H1 (cell line): ENCODE measurements at regions not wholly inside any gene's neighbourhood (a gene's known extent, or its start where the extent isn't known, plus 50 kb on each side); places are given as distances from the start of the nearest gene placed in this dataset.

Source experiments
- CTCF ChIA-PET: fragments of 300-600 bp; sonication (Branson Sonifier 250); formaldehyde crosslinking; loops from one replicate; lab custom pipeline; 2021; ENCODE audit not compliant: partially characterized antibody; lab: Charles Lee
- POLR2A ChIA-PET: fragments of 300-600 bp; sonication (Branson Sonifier 250); formaldehyde crosslinking; loops from one replicate; lab custom pipeline; 2021; ENCODE audit warnings: inconsistent platforms; ENCODE audit not compliant: partially characterized antibody; lab: Charles Lee
- DNase-seq, 2 experiments: peaks; one replicate each; pipeline versions ENCODE4 v3.0.0 to v3.0.0-alpha.2; 2010 to 2022; ENCODE audit warnings: low spot score in 2 of 2, low read depth in 1 of 2, mixed read lengths in 1 of 2
- FAIRE-seq: peaks from 2 replicates; lab custom pipeline; 2011; peaks lifted over from hg19 to GRCh38; lab: Jason Lieb, UNC
- H2AFZ ChIP-seq: 2 replicates; pipeline ENCODE4 v1.8.1; 2012; ENCODE audit warnings: low read length, inconsistent platforms
- H2AK5ac ChIP-seq: 2 replicates; pipeline ENCODE4 v1.6.1; 2013; ENCODE audit warnings: low read depth, low read length
- H2BK120ac ChIP-seq: replicated peaks from 2 replicates; pipeline ENCODE3; 2013; ENCODE audit warnings: low read depth, low read length, inconsistent platforms
- H2BK12ac ChIP-seq: 2 replicates; pipeline ENCODE4 v1.6.1; 2013; ENCODE audit warnings: low read depth, low read length
- H2BK15ac ChIP-seq: 2 replicates; pipeline ENCODE4 v1.6.1; 2013; ENCODE audit warnings: low read length
- H2BK20ac ChIP-seq: 2 replicates; pipeline ENCODE4 v1.6.1; 2013; ENCODE audit warnings: low read length
- H2BK5ac ChIP-seq: 2 replicates; pipeline ENCODE4 v1.6.1; 2013; ENCODE audit warnings: low read depth, low read length
- H3K14ac ChIP-seq: 2 replicates; pipeline ENCODE4 v1.6.1; 2013; ENCODE audit warnings: inconsistent platforms; ENCODE audit not compliant: insufficient read length
- H3K18ac ChIP-seq: 2 replicates; pipeline ENCODE4 v1.6.1; 2013; ENCODE audit warnings: low read length; ENCODE audit errors: extremely low read depth
- H3K23ac ChIP-seq: 2 replicates; pipeline ENCODE4 v1.6.1; 2013; ENCODE audit warnings: inconsistent platforms; ENCODE audit not compliant: insufficient read length
- H3K23me2 ChIP-seq: 2 replicates; pipeline ENCODE4 v1.6.1; 2013; ENCODE audit warnings: low read depth, low read length
- H3K27ac ChIP-seq: 2 replicates; pipeline ENCODE4 v1.6.1; 2011; ENCODE audit warnings: low read depth, low read length, inconsistent platforms
- H3K27me3 ChIP-seq, 4 experiments: replicated peaks in 1 of 4; 1 replicate in 1 of 4; 2 replicates in 3 of 4; pipeline versions ENCODE4 v1.6.1 to v1.8.1; 2011 to 2013; ENCODE audit warnings: low read length in 3 of 4, mild to moderate bottlenecking in 3 of 4, inconsistent platforms in 2 of 4, mixed read lengths in 2 of 4, moderate library complexity in 1 of 4; ENCODE audit not compliant: control insufficient read depth in 3 of 4, insufficient read depth in 3 of 4; ENCODE audit errors: extremely low read depth in 1 of 4
- H3K36me3 ChIP-seq, 4 experiments: 2 replicates each; pipeline versions ENCODE4 v1.6.1 to v1.8.1; 2011 to 2013; ENCODE audit warnings: mild to moderate bottlenecking in 4 of 4, low read length in 3 of 4, moderate library complexity in 2 of 4, control low read depth in 1 of 4, inconsistent platforms in 1 of 4; ENCODE audit not compliant: insufficient read depth in 4 of 4, control insufficient read depth in 2 of 4
- H3K4ac ChIP-seq: replicated peaks from 2 replicates; pipeline ENCODE3; 2013; ENCODE audit warnings: low read length, low read depth, mixed read lengths, inconsistent platforms; ENCODE audit not compliant: insufficient read length
- H3K4me1 ChIP-seq, 4 experiments: replicated peaks in 1 of 4; 1 replicate in 1 of 4; 2 replicates in 3 of 4; pipeline versions ENCODE4 v1.6.1 to v1.8.1; 2011 to 2013; ENCODE audit warnings: low read length in 3 of 4, inconsistent platforms in 2 of 4, mixed read lengths in 1 of 4; ENCODE audit not compliant: insufficient read depth in 4 of 4, control insufficient read depth in 3 of 4
- H3K4me2 ChIP-seq, 2 experiments: 2 replicates each; pipeline versions ENCODE4 v1.6.1 to v1.8.1; 2011 to 2013; ENCODE audit warnings: low read depth in 2 of 2, low read length in 2 of 2, control low read depth in 1 of 2, inconsistent platforms in 1 of 2, mild to moderate bottlenecking in 1 of 2; ENCODE audit not compliant: insufficient read depth in 1 of 2
- H3K4me3 ChIP-seq, 4 experiments: fragments of 200-600, 300-600 bp in 1 of 4; sonication (generic), shearing (Covaris generic), sonication (Bioruptor Twin) in 1 of 4; 2 replicates each; pipeline versions ENCODE4 v1.5.1 to v1.8.1; 2011 to 2016; ENCODE audit warnings: low read length in 4 of 4, low read depth in 3 of 4, control low read depth in 2 of 4, inconsistent platforms in 2 of 4, mild to moderate bottlenecking in 2 of 4, mixed read lengths in 1 of 4, moderate library complexity in 1 of 4; ENCODE audit not compliant: insufficient read depth in 2 of 4; ENCODE audit errors: extremely low read depth in 1 of 4
- H3K56ac ChIP-seq: replicated peaks from 2 replicates; pipeline ENCODE3; 2013; ENCODE audit warnings: low read depth, mild to moderate bottlenecking, mixed read lengths, low read length, inconsistent platforms; ENCODE audit not compliant: insufficient read length
- H3K79me1 ChIP-seq: 2 replicates; pipeline ENCODE4 v1.6.1; 2013; ENCODE audit warnings: low read depth, low read length, control low read depth
- H3K79me2 ChIP-seq, 2 experiments: 2 replicates each; pipeline versions ENCODE4 v1.6.1 to v1.8.1; 2012 to 2013; ENCODE audit warnings: low read length in 2 of 2, mild to moderate bottlenecking in 2 of 2, inconsistent platforms in 1 of 2; ENCODE audit not compliant: insufficient read depth in 2 of 2, control insufficient read depth in 1 of 2
- H3K9ac ChIP-seq, 4 experiments: replicated peaks in 1 of 4; 1 replicate in 1 of 4; 2 replicates in 3 of 4; pipeline versions ENCODE4 v1.6.1 to v1.8.1; 2011 to 2013; ENCODE audit warnings: low read depth in 3 of 4, low read length in 3 of 4, control low read depth in 2 of 4, mild to moderate bottlenecking in 2 of 4, moderate library complexity in 2 of 4, inconsistent platforms in 1 of 4; ENCODE audit errors: extremely low read depth in 1 of 4
- H3K9me3 ChIP-seq, 2 experiments: 2 replicates each; pipeline versions ENCODE4 v1.6.1 to v1.8.1; 2012 to 2013; ENCODE audit warnings: mild to moderate bottlenecking in 2 of 2, moderate library complexity in 2 of 2, control low read depth in 1 of 2, inconsistent platforms in 1 of 2, low read depth in 1 of 2, low read length in 1 of 2, mixed read lengths in 1 of 2; ENCODE audit not compliant: insufficient read depth in 2 of 2
- H4K20me1 ChIP-seq, 2 experiments: replicated peaks in 1 of 2; 2 replicates each; pipeline versions ENCODE3 to v1.8.1; 2011 to 2013; ENCODE audit warnings: inconsistent platforms in 2 of 2, low read length in 2 of 2, mild to moderate bottlenecking in 1 of 2; ENCODE audit not compliant: insufficient read depth in 2 of 2, control insufficient read depth in 1 of 2
- H4K5ac ChIP-seq: 2 replicates; pipeline ENCODE4 v1.6.1; 2013; ENCODE audit warnings: low read length, low read depth, mixed read lengths, inconsistent platforms; ENCODE audit not compliant: insufficient read length
- H4K8ac ChIP-seq: 2 replicates; pipeline ENCODE4 v1.8.0; 2013; ENCODE audit warnings: mild to moderate bottlenecking, moderate library complexity, low read length, inconsistent platforms; ENCODE audit not compliant: insufficient read depth; ENCODE audit errors: extremely low read depth
- H4K91ac ChIP-seq: replicated peaks from 2 replicates; pipeline ENCODE3; 2013; ENCODE audit warnings: low read length, mixed read lengths, inconsistent platforms; ENCODE audit not compliant: insufficient read length
- ASH2L ChIP-seq: fragments of 200-600, 300-600 bp; sonication (generic); IDR thresholded peaks from one replicate; pipeline ENCODE4 v1.7.1; 2017; ENCODE audit warnings: low read length
- CEBPB ChIP-seq: IDR thresholded peaks from 2 replicates; pipeline ENCODE4 v1.6.1; 2012; ENCODE audit warnings: low read depth, low read length
- EGR1 ChIP-seq: IDR thresholded peaks from 2 replicates; pipeline ENCODE4 v1.6.1; 2011; ENCODE audit warnings: low read depth, low read length, borderline replicate concordance
- EP300 ChIP-seq, 2 experiments: IDR thresholded peaks; 1 replicate in 1 of 2; 2 replicates in 1 of 2; pipeline ENCODE4 v1.6.1; 2011 to 2012; ENCODE audit warnings: low read depth in 2 of 2, low read length in 2 of 2, mild to moderate bottlenecking in 2 of 2, borderline replicate concordance in 1 of 2, inconsistent platforms in 1 of 2, moderate library complexity in 1 of 2
- FOSL1 ChIP-seq: IDR thresholded peaks from 2 replicates; pipeline ENCODE4 v1.6.1; 2011; ENCODE audit warnings: mild to moderate bottlenecking, low read depth, low read length, moderate library complexity; ENCODE audit not compliant: insufficient read depth
- KDM1A ChIP-seq: fragments of 200-600, 300-600 bp; sonication (generic); IDR thresholded peaks from 2 replicates; pipeline ENCODE4 v1.7.1; 2016; ENCODE audit warnings: mild to moderate bottlenecking, low read length, borderline replicate concordance
- PHF8 ChIP-seq: fragments of 200-600 bp; sonication (generic); conservative IDR thresholded peaks from 2 replicates; pipeline ENCODE4 v1.7.1; 2012; ENCODE audit warnings: low read depth, mild to moderate bottlenecking, inconsistent platforms, low read length, moderate library complexity
- POLR2A ChIP-seq, 2 experiments: IDR thresholded peaks; 1 replicate in 1 of 2; 2 replicates in 1 of 2; pipeline ENCODE4 v1.6.1; 2011; ENCODE audit warnings: low read depth in 2 of 2, low read length in 2 of 2, mild to moderate bottlenecking in 2 of 2; ENCODE audit errors: control extremely low read depth in 1 of 2
- POLR2AphosphoS5 ChIP-seq: IDR thresholded peaks from 2 replicates; pipeline ENCODE4 v1.6.1; 2011; ENCODE audit warnings: low read depth, low read length
- RBBP5 ChIP-seq: IDR thresholded peaks from 2 replicates; pipeline ENCODE4 v1.7.1; 2012; ENCODE audit warnings: low read depth, mild to moderate bottlenecking, inconsistent platforms, low read length, moderate library complexity, borderline replicate concordance
- SIRT6 ChIP-seq: IDR thresholded peaks from one replicate; pipeline ENCODE4 v1.7.1; 2012; ENCODE audit warnings: low read length, inconsistent platforms
- SP1 ChIP-seq: IDR thresholded peaks from 2 replicates; pipeline ENCODE4 v1.6.1; 2011; ENCODE audit warnings: low read depth, low read length
- SP2 ChIP-seq: IDR thresholded peaks from 2 replicates; pipeline ENCODE4 v1.6.1; 2012; ENCODE audit warnings: mild to moderate bottlenecking, low read length, inconsistent platforms
- SUZ12 ChIP-seq: fragments of 200-600 bp; sonication (generic); IDR thresholded peaks from 2 replicates; pipeline ENCODE4 v1.6.1; 2012; ENCODE audit warnings: mild to moderate bottlenecking, inconsistent platforms, low read length, moderate library complexity, mixed read lengths
- USF2 ChIP-seq: IDR thresholded peaks from 2 replicates; pipeline ENCODE4 v1.6.1; 2011; ENCODE audit warnings: low read length, improper control_type of control experiment
- WGBS, 2 experiments: shearing (Covaris generic) in 1 of 2; methylation state at CpG; one replicate each; pipeline versions ENCODE4 v1.1.6 to v1.1.7; 2013 to 2015; ENCODE audit warnings: low lambda C conversion rate in 2 of 2, mixed read lengths in 2 of 2, inconsistent platforms in 1 of 2, low coverage in 1 of 2, missing lambda C conversion rate in 1 of 2; ENCODE audit not compliant: insufficient replicate concordance in 2 of 2, insufficient coverage in 1 of 2, insufficient read length in 1 of 2; ENCODE audit errors: extremely low coverage in 1 of 2, missing lambda C conversion rate in 1 of 2; 5-methylcytosine and 5-hydroxymethylcytosine counted together

GRCh38 chr1:104830534-104830933 lies 1080.8 kb downstream of the AMY1C start:
- Histone ChIP-seq H3K4me1 (no peaks in the 10 kb centered on the region), H3K79me2 (no peaks in the 10 kb centered on the region), H4K8ac (no peak overlapping the region), H3K18ac (no peak overlapping the region), H2AFZ (no peak overlapping the region), H3K27ac (no peak overlapping the region), H2BK5ac (no peak overlapping the region), H3K14ac (no peak overlapping the region), H2BK120ac (no peak overlapping the region), H3K4me2 (no peak overlapping the region), H4K5ac (no peak overlapping the region), H3K9ac (no peak overlapping the region), H4K20me1 (no peaks in the 10 kb centered on the region), H2BK15ac (no peak overlapping the region), H3K27me3 (no peaks in the 10 kb centered on the region), H4K91ac (no peak overlapping the region), H3K23me2 (no peaks in the 10 kb centered on the region), H3K56ac (no peak overlapping the region), H2BK12ac (no peak overlapping the region), H3K23ac (no peak overlapping the region), H3K9me3 (no peaks in the 10 kb centered on the region), H3K79me1 (no peaks in the 10 kb centered on the region), H2BK20ac (no peak overlapping the region), H3K4ac (no peak overlapping the region), H2AK5ac (no peak overlapping the region), H3K4me3 (no peak overlapping the region), H3K36me3 (no peaks in the 10 kb centered on the region)
- ChIA-PET POLR2A (no interaction called here), CTCF (no interaction called here)
- no peak for TF ChIP-seq SIRT6
- no peak for TF ChIP-seq RBBP5
- no peak for TF ChIP-seq ASH2L
- TF ChIP-seq EP300 (IDR thresholded peaks at IDR 0.05; ENCODE audit: borderline replicate concordance in 1 of 2, low read depth in 2 of 2, low read length in 2 of 2) = no peak
- no peak for TF ChIP-seq USF2
- TF ChIP-seq SP1 = no peak
- no peak for TF ChIP-seq SP2
- TF ChIP-seq PHF8 = no peak
- no peak for TF ChIP-seq SUZ12
- TF ChIP-seq FOSL1 = no peak
- TF ChIP-seq EGR1 = no peak
- no peak for TF ChIP-seq CEBPB
- no peak for TF ChIP-seq KDM1A
- TF ChIP-seq POLR2AphosphoS5 = no peak
- no peak for TF ChIP-seq POLR2A (IDR thresholded peaks at IDR 0.05; ENCODE audit: control extremely low read depth in 1 of 2, low read depth in 2 of 2, low read length in 2 of 2)
- WGBS, 2 experiments = 88% methylated on average over 2 of the region's 2 CpGs; no CpG with 5 or more reads in 1 of the 2 experiments
- no peak for DNase-seq
- no peak for FAIRE-seq
